ENCODE measurements at regions not wholly inside any gene's neighbourhood (a gene's known extent, or its start where the extent isn't known, plus 50 kb on each side); places are given as distances from the start of the nearest gene placed in this dataset.

- H3K4me3 Mint-ChIP-seq (ENCODE audit: unreplicated experiment) = no peak overlapping the region
- no peak for TF ChIP-seq CTCF (IDR thresholded peaks at IDR 0.05; ENCODE audit: partially characterized antibody, unreplicated experiment)
- no peaks in the 10 kb centered on the region for H3K4me1 Mint-ChIP-seq (ENCODE audit: low read depth, unreplicated experiment)
- H3K9me3 Mint-ChIP-seq (ENCODE audit: unreplicated experiment) = no peaks in the 10 kb centered on the region
- no peaks in the 10 kb centered on the region for H3K27me3 Mint-ChIP-seq (ENCODE audit: unreplicated experiment)
- no peaks in the 10 kb centered on the region for H3K36me3 Mint-ChIP-seq (ENCODE audit: unreplicated experiment)
- no peak for DNase-seq
- no peak overlapping the region for H3K27ac Mint-ChIP-seq (ENCODE audit: unreplicated experiment)
Observed at GRCh38 chr10:61063901-61064300, 119.9 kb upstream of the RHOBTB1 start.

GRCh38 chr10:61063034-61063433, 119.0 kb upstream of the RHOBTB1 start:
- no peak overlapping the region for H3K27ac Mint-ChIP-seq (ENCODE audit: unreplicated experiment)
- no peaks in the 10 kb centered on the region for H3K4me1 Mint-ChIP-seq (ENCODE audit: low read depth, unreplicated experiment)
- H3K4me3 Mint-ChIP-seq (ENCODE audit: unreplicated experiment) = no peak overlapping the region
- DNase-seq = no peak
- no peaks in the 10 kb centered on the region for H3K36me3 Mint-ChIP-seq (ENCODE audit: unreplicated experiment)
- no peak for TF ChIP-seq CTCF (IDR thresholded peaks at IDR 0.05; ENCODE audit: partially characterized antibody, unreplicated experiment)
- H3K9me3 Mint-ChIP-seq (ENCODE audit: unreplicated experiment) = no peaks in the 10 kb centered on the region
- H3K27me3 Mint-ChIP-seq (ENCODE audit: unreplicated experiment) = no peaks in the 10 kb centered on the region

- H3K4me1 Mint-ChIP-seq (ENCODE audit: low read depth, unreplicated experiment) = no peaks in the 10 kb centered on the region
- no peaks in the 10 kb centered on the region for H3K36me3 Mint-ChIP-seq (ENCODE audit: unreplicated experiment)
- no peak for TF ChIP-seq CTCF (IDR thresholded peaks at IDR 0.05; ENCODE audit: partially characterized antibody, unreplicated experiment)
- H3K4me3 Mint-ChIP-seq (ENCODE audit: unreplicated experiment) = no peak overlapping the region
- no peaks in the 10 kb centered on the region for H3K27me3 Mint-ChIP-seq (ENCODE audit: unreplicated experiment)
- H3K9me3 Mint-ChIP-seq (ENCODE audit: unreplicated experiment) = no peaks in the 10 kb centered on the region
- DNase-seq = no peak
- no peak overlapping the region for H3K27ac Mint-ChIP-seq (ENCODE audit: unreplicated experiment)
Observed at GRCh38 chr10:61061923-61062504, 118.0 kb upstream of the RHOBTB1 start.

GRCh38 chr10:61059636-61060035, 115.7 kb upstream of the RHOBTB1 start:
- no peak overlapping the region for H3K27ac Mint-ChIP-seq (ENCODE audit: unreplicated experiment)
- H3K9me3 Mint-ChIP-seq (ENCODE audit: unreplicated experiment) = no peaks in the 10 kb centered on the region

More at GRCh38 chr10:61059636-61060035, 115.7 kb upstream of the RHOBTB1 start:
- H3K4me1 Mint-ChIP-seq (ENCODE audit: low read depth, unreplicated experiment) = no peaks in the 10 kb centered on the region
- no peak for DNase-seq
- H3K27me3 Mint-ChIP-seq (ENCODE audit: unreplicated experiment) = no peaks in the 10 kb centered on the region
- no peak for TF ChIP-seq CTCF (IDR thresholded peaks at IDR 0.05; ENCODE audit: partially characterized antibody, unreplicated experiment)
- no peaks in the 10 kb centered on the region for H3K36me3 Mint-ChIP-seq (ENCODE audit: unreplicated experiment)
- no peak overlapping the region for H3K4me3 Mint-ChIP-seq (ENCODE audit: unreplicated experiment)
